ENCODE measurements at regions not wholly inside any gene's neighbourhood (a gene's known extent, or its start where the extent isn't known, plus 50 kb on each side); places are given as distances from the start of the nearest gene placed in this dataset.
A peak's percentile ranks its signal among the peaks of the same experiment; 100 is the strongest.
"Not testable (repeated sequence)": the region's sequence is repeated elsewhere in the genome, so short reads cannot be mapped to it uniquely, and the experiment has no call there.

DNA sequence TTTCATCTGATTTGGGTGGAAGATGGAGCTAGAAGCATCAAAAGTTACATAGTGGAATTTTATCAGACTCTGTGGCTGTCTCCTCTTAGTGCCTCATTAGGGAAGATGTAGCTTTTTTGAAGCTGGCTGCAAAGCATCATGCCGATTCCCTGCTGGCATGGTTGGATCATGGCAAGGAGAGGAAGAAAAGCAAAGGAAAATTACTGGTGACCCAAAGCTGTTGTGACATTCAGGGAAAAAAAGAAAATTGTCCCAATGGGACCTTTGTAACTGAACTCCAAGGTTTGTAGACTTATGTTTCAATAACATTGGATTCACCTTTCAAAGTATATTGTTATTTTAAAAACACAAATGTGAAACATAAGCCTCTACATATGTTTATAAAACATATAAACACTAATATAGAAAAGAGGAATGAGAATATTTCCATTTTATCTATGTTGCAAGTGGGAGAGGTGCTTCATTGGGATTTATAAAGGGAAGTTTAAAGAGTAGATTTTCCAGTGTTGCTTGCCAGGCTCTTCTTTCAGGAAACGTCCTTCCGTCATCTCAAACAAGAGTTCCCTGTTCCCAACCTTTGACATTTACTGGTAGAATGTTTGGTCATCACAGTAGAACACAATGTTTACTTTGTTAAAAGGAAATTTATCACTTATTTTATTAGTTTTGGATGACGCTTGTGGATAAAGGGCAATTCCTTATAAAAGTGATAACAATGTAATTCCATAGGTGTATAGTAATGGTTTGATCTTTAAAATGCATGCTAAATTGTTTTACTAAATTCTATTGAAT, 190.1 kb upstream of the GPRIN3 start:
- no peak for DNase-seq (ENCODE audit: low read depth in 2 of 2, low spot score in 1 of 2)

DNA sequence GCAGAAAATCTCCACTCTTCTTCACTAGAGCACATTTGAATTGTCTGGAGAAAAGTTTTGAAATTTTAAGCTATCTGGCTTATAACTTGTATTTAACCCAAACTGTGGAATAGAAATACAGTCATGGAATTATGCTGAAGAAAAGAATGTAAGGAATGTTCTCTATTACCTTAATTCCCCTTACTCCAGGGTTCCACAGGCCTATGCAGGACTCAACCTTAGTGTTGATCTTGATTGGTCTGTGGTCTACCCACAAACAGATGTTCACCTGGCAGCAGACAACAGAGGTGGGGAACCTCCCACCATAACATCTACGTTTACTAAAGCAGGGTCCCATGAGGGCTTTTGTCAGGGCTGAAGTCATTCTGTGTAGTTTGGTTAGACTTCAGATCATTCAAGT, 189.3 kb upstream of the GPRIN3 start:
- DNase-seq (ENCODE audit: low read depth in 2 of 2, low spot score in 1 of 2) = no peak

DNA sequence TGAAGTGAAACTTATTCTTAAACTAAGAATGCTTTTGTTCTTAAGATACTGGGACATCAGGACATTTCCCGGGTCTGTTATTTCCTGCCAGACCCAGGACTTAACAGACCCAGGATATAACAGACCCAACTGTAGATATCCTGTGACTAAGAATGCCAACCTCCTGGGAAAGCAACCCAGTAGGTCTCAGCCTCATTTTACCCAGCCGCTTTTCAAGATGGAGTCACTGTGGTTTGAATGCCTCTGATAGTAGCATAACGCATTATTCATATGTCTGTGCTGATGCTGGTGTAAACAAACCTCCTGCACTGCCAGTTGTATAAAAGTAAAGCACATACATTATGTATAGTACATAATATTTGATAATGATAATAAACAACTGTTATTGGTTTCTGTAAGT, 185.8 kb upstream of the GPRIN3 start:
- no peak for DNase-seq (ENCODE audit: low read depth in 2 of 2, low spot score in 1 of 2)

DNA sequence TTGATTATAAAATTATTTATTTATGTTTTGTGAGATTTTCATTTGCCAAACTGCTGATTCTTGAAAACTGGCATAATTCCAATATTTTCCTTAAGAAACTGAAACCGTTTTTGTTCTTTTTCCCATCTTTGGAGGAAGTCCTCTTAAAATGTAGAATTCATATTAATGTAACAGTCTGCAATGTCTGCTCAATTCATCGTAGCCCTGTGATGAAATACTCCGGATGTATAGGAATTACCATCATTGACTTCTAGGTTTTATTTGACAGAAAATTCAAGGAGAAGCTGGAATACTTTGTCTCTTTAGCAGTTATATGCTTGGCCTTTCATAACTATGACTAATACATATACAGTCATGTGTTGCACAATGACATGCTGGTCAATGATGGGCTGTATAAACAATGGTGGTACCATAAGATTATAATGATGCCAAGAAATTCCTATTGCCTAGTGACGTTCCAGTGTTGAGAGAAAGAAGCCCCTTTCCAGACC, 185.0 kb upstream of the GPRIN3 start:
- no peak for DNase-seq (ENCODE audit: low read depth in 2 of 2, low spot score in 1 of 2)

DNA sequence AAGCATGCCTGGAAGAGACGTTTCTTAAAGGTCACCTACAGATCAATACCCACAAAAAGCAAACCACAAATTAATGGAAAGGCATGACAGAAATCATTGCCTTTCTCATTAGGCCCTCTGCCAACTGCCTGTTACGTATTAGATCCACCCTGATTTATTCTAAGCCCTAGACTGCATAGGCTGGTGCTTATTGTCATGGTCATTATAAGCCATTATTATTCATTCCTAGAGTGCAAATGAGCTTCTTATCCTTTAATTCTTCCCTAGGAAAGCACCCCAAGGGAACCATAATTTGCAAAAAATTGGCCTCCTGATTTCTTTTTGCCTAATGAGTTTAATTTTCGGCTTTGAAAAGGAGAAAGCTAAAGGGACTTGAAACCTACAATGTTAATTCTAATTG, 184.2 kb upstream of the GPRIN3 start:
- DNase-seq (ENCODE audit: low read depth in 2 of 2, low spot score in 1 of 2) = no peak

DNA sequence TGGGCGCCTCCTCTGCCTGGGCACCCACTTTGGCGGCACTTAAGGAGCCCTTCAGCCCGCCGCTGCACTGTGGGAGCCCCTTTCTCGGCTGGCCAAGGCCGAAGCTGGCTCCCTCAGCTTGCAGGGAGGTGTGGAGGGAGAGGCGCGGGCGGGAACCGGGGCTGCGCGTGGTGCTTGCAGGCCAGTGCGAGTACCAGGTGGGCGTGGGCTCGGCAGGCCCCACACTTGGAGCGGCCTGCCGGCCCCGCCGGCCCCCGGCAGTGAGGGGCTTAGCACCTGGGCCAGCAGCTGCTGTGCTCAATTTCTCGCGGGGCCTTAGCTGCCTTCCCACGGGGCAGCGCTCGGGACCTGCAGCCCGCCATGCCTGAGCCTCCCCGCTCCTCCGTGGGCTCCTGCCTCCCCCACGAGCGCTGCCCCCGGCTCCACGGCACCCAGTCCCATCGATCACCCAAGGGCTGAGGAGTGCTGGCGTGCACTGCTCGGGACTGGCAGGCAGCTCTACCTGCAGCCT, 182.4 kb upstream of the GPRIN3 start:
- not testable (repeated sequence) for DNase-seq (ENCODE audit: low read depth in 2 of 2, low spot score in 1 of 2)

DNA sequence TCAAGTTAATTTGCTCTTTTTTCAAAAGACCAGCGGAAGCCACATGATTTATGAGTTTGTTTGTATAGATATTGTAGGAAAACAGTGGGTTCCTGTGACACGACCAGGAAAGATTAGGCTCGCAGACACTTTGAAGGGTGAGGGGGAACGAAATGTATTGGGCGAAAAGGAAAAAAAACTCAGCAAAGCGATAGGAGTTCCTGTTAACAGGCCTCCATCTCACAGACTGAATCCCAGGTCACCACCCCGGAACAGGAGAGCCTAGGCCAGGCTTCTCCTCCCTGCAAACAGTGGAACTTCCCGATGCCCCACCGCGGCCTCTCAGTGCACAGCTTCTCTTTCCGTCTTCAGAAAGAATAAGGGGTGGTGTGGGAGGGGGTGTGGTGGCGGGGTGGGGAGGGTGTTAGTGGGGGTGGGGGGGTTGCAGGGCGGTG, 181.8 kb upstream of the GPRIN3 start:
- no peak for DNase-seq (ENCODE audit: low read depth in 2 of 2, low spot score in 1 of 2)

DNA sequence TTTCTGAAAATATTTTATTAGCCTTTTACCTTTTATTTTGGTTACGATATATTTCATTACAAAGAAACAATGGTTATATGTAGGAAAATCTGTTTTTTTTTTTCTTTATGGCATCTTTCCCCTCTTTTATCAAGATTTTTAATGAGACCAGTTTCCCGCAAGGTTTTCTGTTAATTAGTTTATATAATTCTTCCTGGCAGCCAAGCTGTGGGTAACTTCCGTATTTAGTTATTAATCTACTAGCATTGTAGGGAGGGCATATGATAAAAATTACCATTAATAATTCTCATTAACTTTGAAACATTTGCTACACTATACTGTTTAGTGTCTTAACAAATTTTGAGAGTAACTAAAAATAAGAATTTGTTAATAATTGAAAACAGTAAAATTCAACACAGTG, 181.1 kb upstream of the GPRIN3 start:
- no peak for DNase-seq (ENCODE audit: low read depth in 2 of 2, low spot score in 1 of 2)

DNA sequence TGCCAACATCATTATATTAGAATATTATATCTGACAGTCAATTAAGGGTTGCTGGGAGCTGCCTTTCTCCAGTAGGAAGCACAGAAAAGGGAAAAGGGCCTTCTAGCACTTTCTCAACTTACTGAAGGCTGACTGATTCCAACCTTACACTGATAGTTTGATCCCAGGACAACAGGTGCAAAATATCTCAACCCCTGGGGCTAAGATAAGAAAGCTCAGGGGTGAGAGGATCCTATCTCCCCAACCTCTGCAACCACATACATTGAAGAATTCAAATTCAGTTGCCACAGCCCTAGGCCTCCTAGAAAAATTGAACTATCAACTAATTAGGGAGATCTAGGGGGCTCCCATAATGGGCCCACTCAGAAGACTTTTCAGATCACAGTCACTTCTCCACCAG, 179.1 kb upstream of the GPRIN3 start:
- DNase-seq (ENCODE audit: low read depth in 2 of 2, low spot score in 1 of 2) = no peak

DNA sequence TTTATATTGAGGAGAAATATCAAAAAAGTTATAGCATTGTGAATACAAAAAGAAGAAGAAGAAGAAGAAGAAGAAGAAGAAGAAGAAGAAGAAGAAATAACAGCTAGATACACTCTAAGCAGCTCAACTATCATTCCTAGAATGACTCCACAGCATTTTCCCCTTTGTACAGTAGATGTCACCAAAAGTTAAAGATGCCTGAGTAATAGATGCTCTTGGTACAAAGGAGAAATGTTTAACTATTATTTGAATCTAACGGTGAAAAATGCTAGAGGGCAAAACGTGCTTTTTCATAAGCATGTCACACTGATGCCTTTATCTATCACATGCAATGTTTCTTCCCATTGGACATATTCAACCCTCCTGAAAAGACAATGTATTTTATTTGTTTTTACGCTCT, 178.4 kb upstream of the GPRIN3 start:
- DNase-seq (ENCODE audit: low read depth in 2 of 2, low spot score in 1 of 2) = no peak

DNA sequence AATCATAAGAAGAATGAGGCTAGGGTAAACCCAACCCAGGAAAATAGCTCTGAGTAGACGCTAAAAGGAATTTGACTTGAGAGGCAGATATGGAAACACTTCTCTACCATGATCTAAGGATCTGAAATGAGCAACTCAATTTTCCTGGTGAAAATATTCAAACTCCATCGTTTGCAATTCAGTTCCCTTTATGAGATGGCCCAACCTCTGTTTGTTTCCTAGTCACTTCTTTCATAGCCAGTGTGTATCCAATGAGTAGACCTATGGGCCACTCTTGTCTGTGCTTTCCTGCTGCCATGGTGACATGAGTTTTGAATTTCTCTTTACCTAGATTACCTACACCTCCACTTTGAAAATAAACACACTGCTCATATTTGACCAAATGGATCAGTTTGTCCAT, 176.2 kb upstream of the GPRIN3 start:
- no peak for DNase-seq (ENCODE audit: low read depth in 2 of 2, low spot score in 1 of 2)

DNA sequence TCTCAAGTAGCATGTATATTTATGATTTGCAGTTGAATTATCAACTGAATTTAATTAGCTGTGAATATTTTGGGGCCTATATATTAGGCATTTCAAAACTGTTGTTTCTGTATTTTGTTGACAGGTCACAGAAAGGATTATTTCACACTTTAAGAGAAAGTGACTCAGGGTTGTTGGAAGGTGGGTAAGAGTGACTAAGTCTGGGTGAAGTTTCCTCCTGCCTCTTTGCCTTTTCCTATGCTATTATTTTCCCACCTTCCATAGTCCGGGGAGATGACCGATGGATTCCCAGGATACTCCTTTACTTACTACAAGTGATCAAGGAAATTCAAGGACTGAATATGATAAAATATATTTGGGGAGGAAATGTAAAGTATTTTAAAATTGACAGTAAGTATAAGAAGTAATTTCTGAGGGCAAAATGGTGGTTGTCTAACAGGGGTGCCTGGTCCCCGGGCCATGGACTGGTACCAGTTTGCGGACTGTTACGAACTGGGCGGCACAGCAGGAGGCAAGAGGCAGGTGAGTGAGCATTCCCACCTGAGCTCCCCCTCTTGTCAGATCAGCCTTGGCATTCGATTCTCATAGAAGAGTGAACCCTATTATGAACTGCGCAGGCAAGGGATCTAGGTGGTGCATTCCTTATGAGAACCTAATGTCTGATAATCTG, 175.5 kb upstream of the GPRIN3 start:
- DNase-seq (ENCODE audit: low read depth in 2 of 2, low spot score in 1 of 2) = no peak

DNA sequence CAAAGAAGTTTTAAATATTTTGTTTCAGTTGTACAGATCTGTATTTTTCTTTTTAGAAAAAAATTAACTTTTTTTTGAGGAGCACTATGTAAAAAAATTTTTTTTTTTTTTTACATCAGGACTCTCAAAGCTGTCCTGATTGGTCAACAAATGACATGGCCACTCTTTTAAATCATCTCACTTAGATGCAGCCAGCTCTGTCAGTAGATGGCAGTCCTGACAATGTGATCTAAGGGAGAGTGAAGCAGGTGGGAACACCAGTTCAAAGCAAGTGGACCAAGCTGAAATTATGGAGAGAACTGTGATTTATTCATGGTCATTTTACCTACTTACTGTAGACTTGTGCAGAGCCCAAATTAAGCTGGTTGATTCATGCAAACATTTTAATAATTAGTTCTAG, 174.7 kb upstream of the GPRIN3 start:
- DNase-seq (ENCODE audit: low read depth in 2 of 2, low spot score in 1 of 2) = no peak

DNA sequence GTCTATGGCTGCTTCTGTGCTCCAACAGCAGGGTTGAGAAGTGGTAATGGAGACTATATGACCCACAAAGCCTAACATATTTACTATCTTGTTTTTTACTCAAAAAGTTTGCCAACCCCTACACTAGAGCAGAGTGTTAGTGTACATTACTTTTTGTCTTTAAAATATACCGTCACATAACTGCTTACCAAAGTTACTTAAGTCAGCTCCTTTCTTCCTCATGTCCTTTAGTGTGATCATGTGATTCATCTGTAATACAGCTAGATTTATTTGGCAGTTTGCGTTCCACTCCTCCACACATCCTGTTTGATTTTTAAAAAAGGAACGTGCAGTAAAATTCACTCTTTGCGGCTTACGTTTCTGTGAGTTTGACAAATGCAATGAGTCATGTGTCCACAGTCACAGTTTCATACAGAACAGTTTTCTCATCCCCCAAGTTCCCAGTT, 162.4 kb upstream of the GPRIN3 start:
- DNase-seq (ENCODE audit: low read depth in 2 of 2, low spot score in 1 of 2) = no peak

DNA sequence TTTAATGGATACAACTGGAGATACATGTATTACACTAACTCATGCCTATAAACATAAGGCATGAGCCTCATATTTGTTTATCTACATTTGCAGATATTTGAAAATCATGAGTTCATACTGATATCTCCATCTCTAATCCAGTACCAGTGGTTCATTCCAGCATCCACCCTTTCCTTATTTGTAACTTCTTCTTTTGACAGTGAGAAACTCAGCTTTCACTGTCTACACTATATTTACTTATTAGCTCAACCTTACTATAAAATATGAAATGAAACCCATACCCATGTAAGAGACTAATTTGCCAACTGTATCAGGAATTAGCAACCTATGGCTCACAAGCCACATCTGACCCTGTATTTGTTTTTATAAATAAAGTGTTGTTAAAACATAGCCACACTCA, 161.9 kb upstream of the GPRIN3 start:
- no peak for DNase-seq (ENCODE audit: low read depth in 2 of 2, low spot score in 1 of 2)

DNA sequence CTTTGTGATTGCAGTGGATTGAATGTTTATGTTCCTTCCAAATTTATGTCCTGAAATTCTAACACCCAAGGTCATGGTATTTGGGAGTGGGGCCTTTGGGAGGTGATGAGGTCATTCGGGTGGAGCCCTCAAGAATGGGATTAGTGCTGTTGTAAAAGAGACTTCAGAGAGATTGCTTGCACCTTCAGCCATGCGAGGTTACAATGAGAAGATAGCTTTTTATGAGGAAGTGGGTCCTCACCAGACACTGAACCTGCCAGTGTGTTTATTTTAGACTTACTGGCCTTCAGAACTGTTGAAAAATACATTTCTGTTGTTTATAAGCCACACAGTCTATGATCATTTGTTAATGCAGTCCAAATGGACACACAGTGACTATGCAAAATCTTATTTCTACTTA, 161.0 kb upstream of the GPRIN3 start:
- DNase-seq (ENCODE audit: low read depth in 2 of 2, low spot score in 1 of 2) = no peak

DNA sequence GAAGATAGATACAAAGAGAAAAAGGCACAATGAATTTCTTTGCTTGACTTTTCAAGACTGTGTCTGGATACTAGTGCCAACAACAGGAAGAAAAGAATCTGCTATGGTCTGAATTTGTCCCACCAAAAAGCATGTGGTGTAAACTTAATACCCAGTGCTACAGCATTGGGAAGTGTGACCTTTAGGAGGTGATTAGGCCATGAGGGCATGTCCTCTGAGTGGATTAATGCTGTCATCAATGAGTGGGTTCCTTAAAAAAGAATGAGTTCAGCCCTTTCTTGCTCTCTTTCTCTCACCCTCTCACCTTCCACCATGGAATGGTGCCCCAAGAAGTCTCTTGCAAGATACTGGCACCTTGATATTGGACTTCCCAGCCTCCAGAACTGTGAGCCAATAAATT, 155.7 kb upstream of the GPRIN3 start:
- DNase-seq (ENCODE audit: low read depth in 2 of 2, low spot score in 1 of 2) = no peak

DNA sequence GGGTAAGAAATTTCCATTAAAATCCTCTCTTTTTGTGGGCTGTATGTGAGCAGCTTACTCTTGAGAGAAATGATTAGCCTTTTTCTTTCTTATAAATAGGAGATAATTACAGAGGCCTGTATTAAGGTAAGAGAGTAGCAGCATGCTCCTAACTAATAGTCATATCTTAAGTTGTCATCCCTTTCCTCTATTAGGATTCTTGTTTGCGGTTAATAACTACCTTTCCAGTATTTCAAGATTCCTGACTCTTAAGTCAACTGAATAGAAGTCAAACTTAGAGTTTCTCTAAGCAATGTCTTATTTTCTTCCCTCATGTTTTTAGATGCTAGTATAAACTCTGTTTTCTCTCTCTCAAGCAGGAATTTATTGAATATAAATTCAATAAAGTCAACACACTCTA, 139.9 kb upstream of the GPRIN3 start:
- no peak for DNase-seq (ENCODE audit: low read depth in 2 of 2, low spot score in 1 of 2)

DNA sequence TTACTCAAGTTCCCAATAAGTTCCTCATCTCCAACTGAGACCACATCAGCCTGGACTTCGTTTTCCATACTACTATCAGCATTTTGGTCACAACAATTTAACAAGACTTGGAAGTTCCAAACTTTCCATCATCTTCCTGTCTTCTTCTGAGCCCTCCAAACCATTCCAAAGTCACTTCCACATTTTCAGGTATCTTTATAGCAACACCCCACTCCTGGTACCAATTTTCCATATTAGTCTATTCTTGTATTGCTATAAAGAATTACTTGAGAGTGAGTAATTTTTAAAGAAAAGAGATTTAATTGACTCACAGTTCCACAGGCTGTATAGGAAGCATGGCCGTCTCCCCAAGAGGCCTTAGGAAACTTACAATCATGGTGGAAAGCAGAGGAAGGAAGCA, 138.6 kb upstream of the GPRIN3 start:
- no peak for DNase-seq (ENCODE audit: low read depth in 2 of 2, low spot score in 1 of 2)

DNA sequence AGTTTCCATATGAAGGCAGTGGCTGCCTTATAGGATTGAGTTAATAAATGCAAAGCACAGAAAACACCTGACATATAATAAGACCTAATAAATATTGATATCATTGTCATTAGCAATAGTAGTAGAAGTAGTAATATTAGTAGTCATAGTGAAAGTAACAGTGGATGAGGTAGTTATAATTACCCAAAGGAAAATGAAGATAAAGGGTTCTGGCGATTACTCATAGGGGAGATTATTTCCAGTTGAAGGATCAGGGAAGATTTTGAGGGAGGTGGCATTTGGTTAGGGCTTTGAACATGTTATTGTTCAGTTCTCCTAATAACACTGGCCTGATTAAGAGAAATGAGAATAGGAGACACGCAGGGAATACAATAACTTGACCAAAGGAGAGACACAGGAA, 131.9 kb upstream of the GPRIN3 start:
- no peak for DNase-seq (ENCODE audit: low read depth in 2 of 2, low spot score in 1 of 2)

DNA sequence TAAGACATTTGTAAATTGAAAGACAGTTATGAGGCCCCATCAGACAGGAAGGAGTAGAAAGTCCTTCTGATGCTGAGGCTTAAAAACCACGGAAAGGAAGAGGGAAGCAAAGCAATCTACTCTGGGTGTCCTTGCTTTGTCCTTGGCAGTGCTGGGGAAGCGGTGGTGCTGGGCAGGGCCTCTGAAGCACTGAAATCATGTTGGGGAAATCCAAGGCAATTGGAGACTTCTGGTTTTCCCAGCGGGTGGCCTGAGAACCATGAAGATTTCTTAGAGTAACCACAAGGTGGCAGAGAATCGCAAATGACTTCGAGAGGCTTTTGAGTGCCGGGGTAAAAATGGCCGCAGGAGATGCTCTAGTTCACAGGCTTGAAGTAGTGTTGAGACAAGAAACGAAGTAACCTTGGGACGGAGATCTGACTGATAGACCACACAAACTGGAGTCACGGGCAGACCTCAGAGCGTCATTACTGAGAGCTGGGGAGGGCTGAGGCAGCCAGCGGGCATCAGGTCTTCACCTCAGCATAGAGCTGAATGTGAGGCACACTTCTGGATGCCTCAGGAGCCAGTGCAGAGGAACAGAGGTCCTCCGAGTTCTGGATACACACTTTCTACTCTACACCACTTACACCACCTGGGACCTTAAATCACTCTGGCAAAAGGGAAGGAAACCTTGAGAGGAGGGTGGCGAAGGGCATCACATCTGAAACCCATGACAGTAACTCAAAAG, 130.7 kb upstream of the GPRIN3 start:
- DNase-seq (ENCODE audit: low read depth in 2 of 2, low spot score in 1 of 2) = peak in 1 of 2 donors; percentile 15
